ENCODE measurements at regions not wholly inside any gene's neighbourhood (a gene's known extent, or its start where the extent isn't known, plus 50 kb on each side); places are given as distances from the start of the nearest gene placed in this dataset.

DNA sequence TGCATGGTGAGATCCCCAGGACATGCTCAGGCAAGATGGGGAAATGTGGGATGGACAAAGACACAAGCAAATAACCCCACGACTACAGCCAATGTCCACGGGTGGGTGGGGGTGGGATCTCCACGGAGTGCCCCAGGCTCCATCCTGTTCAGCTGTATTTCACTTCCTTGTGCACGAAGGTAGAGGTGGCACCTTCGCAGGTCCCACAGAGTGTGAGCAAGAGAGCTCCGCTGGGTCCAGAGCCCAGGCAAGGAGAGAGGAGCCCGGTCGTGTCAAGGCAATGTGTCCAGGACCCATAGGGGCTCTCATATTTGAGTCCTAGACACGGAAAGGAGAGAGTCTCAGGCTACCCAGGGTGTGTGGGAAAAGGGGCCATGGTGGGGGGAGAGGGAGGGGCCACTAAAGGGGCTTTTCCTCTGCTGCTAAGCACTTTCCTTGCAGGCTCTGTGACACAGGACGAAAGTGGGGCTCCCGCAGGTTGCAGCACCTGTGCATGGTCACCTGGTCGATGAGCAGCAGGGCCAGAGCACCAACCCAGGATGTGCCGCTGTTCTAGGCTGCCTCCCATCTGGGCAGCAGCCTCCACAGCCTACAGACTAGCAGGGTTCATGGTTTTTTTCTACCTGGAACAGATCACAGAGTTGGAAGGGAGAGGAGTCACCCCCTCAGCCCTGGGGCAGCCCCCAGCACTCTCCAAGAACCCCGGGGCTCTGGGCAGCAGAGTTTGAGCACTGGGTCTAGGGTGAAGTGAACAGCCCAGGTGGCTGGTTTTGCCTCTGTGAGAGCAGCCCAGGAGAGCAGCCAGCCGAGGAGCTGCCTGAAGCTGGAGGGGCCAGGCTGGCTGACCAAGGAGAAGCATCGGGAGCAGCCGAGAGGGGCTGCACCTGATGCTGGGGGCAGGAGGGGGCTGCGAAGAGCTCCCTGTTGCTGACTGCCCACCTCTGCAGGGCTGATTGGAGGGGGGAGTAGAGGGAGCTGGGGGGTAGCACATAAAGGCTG lies 100.7 kb upstream of the MVB12B start:
- Histone ChIP-seq H4K91ac (ENCODE audit: low read length) (no peak overlapping the region), H4K8ac (ENCODE audit: low read length) (no peak overlapping the region), H3K18ac (ENCODE audit: low read depth in 1 of 2, low read length in 2 of 2) (no peak overlapping the region), H2AFZ (ENCODE audit: low read depth, low read length) (no peak overlapping the region), H3K9me3 (ENCODE audit: control insufficient read depth, low read length) (peaks cover 16% of the 10 kb centered on the region), H3K9ac (ENCODE audit: low read length) (no peak overlapping the region), H3K79me1 (replicated peaks; ENCODE audit: low read length, poor library complexity, severe bottlenecking) (no peaks in the 10 kb centered on the region), H2BK12ac (ENCODE audit: low read length in 2 of 2) (no peak overlapping the region), H3K27ac (ENCODE audit: low read length, poor library complexity, severe bottlenecking) (no peak overlapping the region), H3K23ac (ENCODE audit: low read length in 2 of 2) (peak overlapping the region in 1 of 2 experiments; percentile 18), H2BK5ac (ENCODE audit: low read depth, low read length, poor library complexity, severe bottlenecking) (no peak overlapping the region), H3K14ac (ENCODE audit: low read length in 2 of 2) (no peak overlapping the region), H2BK120ac (ENCODE audit: low read depth, low read length) (no peak overlapping the region), H2BK15ac (ENCODE audit: low read depth, poor library complexity, severe bottlenecking) (no peak overlapping the region), H3K4me2 (ENCODE audit: low read length, poor library complexity, severe bottlenecking) (no peak overlapping the region), H3K4ac (ENCODE audit: low read depth in 1 of 2, low read length in 2 of 2) (no peak overlapping the region), H3K27me3 (ENCODE audit: control insufficient read depth in 1 of 2, insufficient read depth in 1 of 2, low read length in 2 of 2) (peaks cover 72 to 90% of the 10 kb centered on the region in 2 experiments), H3K4me1 (ENCODE audit: control insufficient read depth, insufficient read depth, low read depth, low read length) (no peaks in the 10 kb centered on the region), H3K4me3 (ENCODE audit: insufficient read depth in 1 of 2, low read depth in 1 of 2, low read length in 2 of 2) (no peak overlapping the region), H3K36me3 (ENCODE audit: control insufficient read depth in 1 of 2, insufficient read depth in 2 of 2, low read depth in 1 of 2, low read length in 2 of 2) (no peaks in the 10 kb centered on the region), H2AK5ac (ENCODE audit: low read length, severe bottlenecking) (no peak overlapping the region)
- DNase-seq: no peak
- 79% methylated on average over 18 of the region's 18 CpGs for WGBS

DNA sequence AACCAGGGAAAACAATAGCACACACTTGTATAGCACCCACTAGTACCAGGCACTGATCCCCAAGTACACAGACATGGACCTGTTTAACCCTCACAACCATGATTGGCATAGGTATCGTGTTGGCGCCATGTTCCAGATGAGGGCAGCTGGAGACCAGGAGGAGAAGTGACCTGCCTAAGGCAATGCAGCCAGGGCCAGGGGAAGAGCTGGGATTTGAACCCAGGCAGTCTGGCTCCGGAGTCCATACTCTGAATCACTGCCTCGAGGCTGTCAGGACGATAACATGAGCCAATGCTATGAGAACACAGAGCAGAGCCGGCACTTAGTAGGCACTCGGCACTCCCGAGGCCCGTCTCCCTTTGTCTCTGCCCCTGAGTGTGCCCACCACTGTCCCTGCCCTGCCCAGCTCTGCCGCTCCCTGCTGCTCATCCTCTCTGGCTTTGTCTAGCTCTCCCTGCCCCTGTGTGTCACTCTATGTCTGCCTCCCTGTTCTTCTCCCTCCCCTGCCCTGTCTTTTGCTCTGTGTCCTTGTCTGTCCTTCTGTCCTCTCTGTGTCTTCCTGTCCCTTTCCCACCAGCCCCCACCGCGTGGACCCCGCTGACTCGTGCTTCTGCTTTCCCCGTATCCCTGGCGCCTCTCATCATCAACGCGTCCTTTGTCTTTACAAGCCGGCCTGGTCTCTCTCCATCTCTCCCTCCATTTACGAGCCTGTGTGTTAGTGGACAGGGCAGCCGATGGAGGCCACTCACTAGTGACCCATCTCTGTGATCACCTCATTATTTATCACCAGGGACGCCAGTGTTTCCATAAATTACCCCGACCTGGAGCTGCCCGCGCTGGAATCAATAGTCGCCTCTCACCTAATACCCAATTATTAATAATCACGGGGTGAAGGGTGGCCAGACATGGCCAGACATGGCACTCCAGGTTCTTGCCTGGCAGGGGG lies 99.4 kb upstream of the MVB12B start:
- Histone ChIP-seq H2BK5ac (ENCODE audit: low read depth, low read length, poor library complexity, severe bottlenecking) (no peak overlapping the region), H3K79me1 (replicated peaks; ENCODE audit: low read length, poor library complexity, severe bottlenecking) (no peaks in the 10 kb centered on the region), H3K9me3 (ENCODE audit: control insufficient read depth, low read length) (peaks cover 4% of the 10 kb centered on the region), H2BK120ac (ENCODE audit: low read depth, low read length) (no peak overlapping the region), H2BK12ac (ENCODE audit: low read length in 2 of 2) (no peak overlapping the region), H3K9ac (ENCODE audit: low read length) (no peak overlapping the region), H4K91ac (ENCODE audit: low read length) (peak overlapping the region; percentile 8), H3K14ac (ENCODE audit: low read length in 2 of 2) (peak overlapping the region in 1 of 2 experiments; percentile 44), H3K23ac (ENCODE audit: low read length in 2 of 2) (no peak overlapping the region), H4K8ac (ENCODE audit: low read length) (no peak overlapping the region), H3K4ac (ENCODE audit: low read depth in 1 of 2, low read length in 2 of 2) (no peak overlapping the region), H3K27ac (ENCODE audit: low read length, poor library complexity, severe bottlenecking) (no peak overlapping the region), H2AFZ (ENCODE audit: low read depth, low read length) (no peak overlapping the region), H3K4me2 (ENCODE audit: low read length, poor library complexity, severe bottlenecking) (no peak overlapping the region), H3K4me1 (ENCODE audit: control insufficient read depth, insufficient read depth, low read depth, low read length) (no peaks in the 10 kb centered on the region), H2AK5ac (ENCODE audit: low read length, severe bottlenecking) (no peak overlapping the region), H3K4me3 (ENCODE audit: insufficient read depth in 1 of 2, low read depth in 1 of 2, low read length in 2 of 2) (no peak overlapping the region), H2BK15ac (ENCODE audit: low read depth, poor library complexity, severe bottlenecking) (no peak overlapping the region), H3K36me3 (ENCODE audit: control insufficient read depth in 1 of 2, insufficient read depth in 2 of 2, low read depth in 1 of 2, low read length in 2 of 2) (no peaks in the 10 kb centered on the region), H3K27me3 (ENCODE audit: control insufficient read depth in 1 of 2, insufficient read depth in 1 of 2, low read length in 2 of 2) (peaks cover 69 to 83% of the 10 kb centered on the region in 2 experiments), H3K18ac (ENCODE audit: low read depth in 1 of 2, low read length in 2 of 2) (no peak overlapping the region)
- no peak for DNase-seq
- WGBS: 87% methylated on average over 27 of the region's 27 CpGs

- Histone ChIP-seq H3K79me1 (replicated peaks; ENCODE audit: low read length, poor library complexity, severe bottlenecking) (no peaks in the 10 kb centered on the region), H3K23ac (ENCODE audit: low read length in 2 of 2) (no peak overlapping the region), H3K9me3 (ENCODE audit: control insufficient read depth, low read length) (peaks cover 3% of the 10 kb centered on the region), H2BK15ac (ENCODE audit: low read depth, poor library complexity, severe bottlenecking) (no peak overlapping the region), H3K36me3 (ENCODE audit: control insufficient read depth in 1 of 2, insufficient read depth in 2 of 2, low read depth in 1 of 2, low read length in 2 of 2) (no peaks in the 10 kb centered on the region), H2AFZ (ENCODE audit: low read depth, low read length) (no peak overlapping the region), H3K27me3 (ENCODE audit: control insufficient read depth in 1 of 2, insufficient read depth in 1 of 2, low read length in 2 of 2) (peaks cover 59 to 78% of the 10 kb centered on the region in 2 experiments), H3K4me3 (ENCODE audit: insufficient read depth in 1 of 2, low read depth in 1 of 2, low read length in 2 of 2) (no peak overlapping the region), H3K4ac (ENCODE audit: low read depth in 1 of 2, low read length in 2 of 2) (no peak overlapping the region), H3K14ac (ENCODE audit: low read length in 2 of 2) (no peak overlapping the region), H3K4me1 (ENCODE audit: control insufficient read depth, insufficient read depth, low read depth, low read length) (no peaks in the 10 kb centered on the region), H2BK5ac (ENCODE audit: low read depth, low read length, poor library complexity, severe bottlenecking) (no peak overlapping the region), H3K27ac (ENCODE audit: low read length, poor library complexity, severe bottlenecking) (no peak overlapping the region), H2BK120ac (ENCODE audit: low read depth, low read length) (no peak overlapping the region), H2AK5ac (ENCODE audit: low read length, severe bottlenecking) (no peak overlapping the region), H3K18ac (ENCODE audit: low read depth in 1 of 2, low read length in 2 of 2) (no peak overlapping the region), H3K4me2 (ENCODE audit: low read length, poor library complexity, severe bottlenecking) (no peak overlapping the region), H4K91ac (ENCODE audit: low read length) (no peak overlapping the region), H3K9ac (ENCODE audit: low read length) (no peak overlapping the region), H2BK12ac (ENCODE audit: low read length in 2 of 2) (no peak overlapping the region), H4K8ac (ENCODE audit: low read length) (no peak overlapping the region)
- 85% methylated on average over 14 of the region's 14 CpGs for WGBS
- DNase-seq: no peak
These were observed 98.4 kb upstream of the MVB12B start for GRCh38 chr9:126228111-126228780.

All from mesenchymal stem cell (in vitro differentiated cells and primary cell).